Mammary epithelial cell (primary cell): ENCODE measurements at regions not wholly inside any gene's neighbourhood (a gene's known extent, or its start where the extent isn't known, plus 50 kb on each side); places are given as distances from the start of the nearest gene placed in this dataset.

Experiments
- EZH2 ChIP-seq: IDR thresholded peaks from 2 replicates; pipeline ENCODE4 v1.6.1; 2012; ENCODE audit warnings: low read length, inconsistent platforms, borderline replicate concordance
- TF ChIP-seq, protein P1 (sequence below), 2 donors: IDR thresholded peaks in 1 of 2; conservative IDR thresholded peaks in 1 of 2; 2 replicates each; pipeline ENCODE4 v1.5.1; 2011 to 2012; ENCODE audit warnings: inconsistent platforms in 2 of 2, low read length in 2 of 2, mild to moderate bottlenecking in 2 of 2, control low read depth in 1 of 2, low read depth in 1 of 2; ENCODE audit not compliant: insufficient read depth in 1 of 2; ENCODE audit errors: extremely low read depth in 1 of 2

DNA sequence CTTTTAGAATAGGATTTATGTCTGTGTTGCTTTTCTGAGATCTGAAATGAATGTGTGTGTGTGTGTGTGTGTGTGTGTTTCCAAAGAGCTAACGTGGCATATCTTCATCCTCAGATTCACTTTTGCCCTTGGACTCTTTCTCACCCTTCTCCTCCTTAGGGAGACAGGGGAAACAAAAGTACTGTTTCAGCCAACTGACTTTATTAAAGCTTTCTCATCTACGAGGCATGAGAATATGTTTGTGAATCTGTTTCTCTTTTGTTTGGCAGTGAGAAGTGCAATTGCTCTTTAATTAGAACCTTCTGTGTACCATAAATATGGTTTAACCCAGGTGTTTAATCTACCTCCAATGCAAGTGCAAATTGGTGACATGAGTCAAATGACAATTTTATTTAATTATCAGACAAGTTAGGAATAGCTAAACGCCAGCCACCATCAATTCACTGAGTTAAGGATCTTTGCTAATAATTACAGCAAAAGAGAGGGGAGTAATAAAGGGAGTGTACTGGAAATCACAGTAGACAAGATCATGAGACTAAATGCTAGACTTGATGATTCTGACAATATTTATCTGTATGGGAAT, 186.4 kb upstream of the COL3A1 start:
- TF ChIP-seq, protein P1, sequence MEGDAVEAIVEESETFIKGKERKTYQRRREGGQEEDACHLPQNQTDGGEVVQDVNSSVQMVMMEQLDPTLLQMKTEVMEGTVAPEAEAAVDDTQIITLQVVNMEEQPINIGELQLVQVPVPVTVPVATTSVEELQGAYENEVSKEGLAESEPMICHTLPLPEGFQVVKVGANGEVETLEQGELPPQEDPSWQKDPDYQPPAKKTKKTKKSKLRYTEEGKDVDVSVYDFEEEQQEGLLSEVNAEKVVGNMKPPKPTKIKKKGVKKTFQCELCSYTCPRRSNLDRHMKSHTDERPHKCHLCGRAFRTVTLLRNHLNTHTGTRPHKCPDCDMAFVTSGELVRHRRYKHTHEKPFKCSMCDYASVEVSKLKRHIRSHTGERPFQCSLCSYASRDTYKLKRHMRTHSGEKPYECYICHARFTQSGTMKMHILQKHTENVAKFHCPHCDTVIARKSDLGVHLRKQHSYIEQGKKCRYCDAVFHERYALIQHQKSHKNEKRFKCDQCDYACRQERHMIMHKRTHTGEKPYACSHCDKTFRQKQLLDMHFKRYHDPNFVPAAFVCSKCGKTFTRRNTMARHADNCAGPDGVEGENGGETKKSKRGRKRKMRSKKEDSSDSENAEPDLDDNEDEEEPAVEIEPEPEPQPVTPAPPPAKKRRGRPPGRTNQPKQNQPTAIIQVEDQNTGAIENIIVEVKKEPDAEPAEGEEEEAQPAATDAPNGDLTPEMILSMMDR (conservative IDR thresholded peaks at IDR 0.05 in 1 of 2, IDR thresholded peaks at IDR 0.05 in 1 of 2; ENCODE audit: extremely low read depth in 1 of 2, insufficient read depth in 1 of 2, low read depth in 1 of 2, low read length in 2 of 2): no peak
- TF ChIP-seq EZH2: no peak
